Glutamatergic neuron (in vitro differentiated cells): ENCODE measurements at regions not wholly inside any gene's neighbourhood (a gene's known extent, or its start where the extent isn't known, plus 50 kb on each side); places are given as distances from the start of the nearest gene placed in this dataset.
A peak's percentile ranks its signal among the peaks of the same experiment; 100 is the strongest.

Experiments
- DNase-seq: peaks from one replicate; pipeline ENCODE4 v3.0.0; 2022
- H3K27ac Mint-ChIP-seq: one replicate; pipeline ENCODE4 v1.8.0; 2020; ENCODE audit warnings: mild to moderate bottlenecking, mixed read lengths, inconsistent platforms; ENCODE audit not compliant: unreplicated experiment
- H3K27me3 Mint-ChIP-seq: one replicate; pipeline ENCODE4 v1.8.0; 2020; ENCODE audit warnings: mild to moderate bottlenecking, moderate library complexity, mixed read lengths, inconsistent platforms; ENCODE audit not compliant: unreplicated experiment
- H3K36me3 Mint-ChIP-seq: one replicate; pipeline ENCODE4 v1.8.0; 2020; ENCODE audit warnings: mild to moderate bottlenecking, mixed read lengths, inconsistent platforms; ENCODE audit not compliant: unreplicated experiment
- H3K4me1 Mint-ChIP-seq: one replicate; pipeline ENCODE4 v1.8.0; 2020; ENCODE audit warnings: mild to moderate bottlenecking, low read depth, mixed read lengths, inconsistent platforms; ENCODE audit not compliant: unreplicated experiment
- H3K4me3 Mint-ChIP-seq: one replicate; pipeline ENCODE4 v1.8.0; 2020; ENCODE audit warnings: mild to moderate bottlenecking, mixed read lengths, inconsistent platforms; ENCODE audit not compliant: unreplicated experiment
- H3K9me3 Mint-ChIP-seq: one replicate; pipeline ENCODE4 v1.8.0; 2020; ENCODE audit warnings: mild to moderate bottlenecking, moderate library complexity, mixed read lengths, inconsistent platforms; ENCODE audit not compliant: unreplicated experiment
- TF ChIP-seq, protein P1 (sequence below): fragments of 200-600 bp; sonication (generic); IDR thresholded peaks from one replicate; pipeline ENCODE4 v1.5.0; 2021; ENCODE audit not compliant: partially characterized antibody, unreplicated experiment

GRCh38 chr4:41866799-41867677, 68.2 kb upstream of the TMEM33 start:
- no peak for DNase-seq
- TF ChIP-seq, protein P1, sequence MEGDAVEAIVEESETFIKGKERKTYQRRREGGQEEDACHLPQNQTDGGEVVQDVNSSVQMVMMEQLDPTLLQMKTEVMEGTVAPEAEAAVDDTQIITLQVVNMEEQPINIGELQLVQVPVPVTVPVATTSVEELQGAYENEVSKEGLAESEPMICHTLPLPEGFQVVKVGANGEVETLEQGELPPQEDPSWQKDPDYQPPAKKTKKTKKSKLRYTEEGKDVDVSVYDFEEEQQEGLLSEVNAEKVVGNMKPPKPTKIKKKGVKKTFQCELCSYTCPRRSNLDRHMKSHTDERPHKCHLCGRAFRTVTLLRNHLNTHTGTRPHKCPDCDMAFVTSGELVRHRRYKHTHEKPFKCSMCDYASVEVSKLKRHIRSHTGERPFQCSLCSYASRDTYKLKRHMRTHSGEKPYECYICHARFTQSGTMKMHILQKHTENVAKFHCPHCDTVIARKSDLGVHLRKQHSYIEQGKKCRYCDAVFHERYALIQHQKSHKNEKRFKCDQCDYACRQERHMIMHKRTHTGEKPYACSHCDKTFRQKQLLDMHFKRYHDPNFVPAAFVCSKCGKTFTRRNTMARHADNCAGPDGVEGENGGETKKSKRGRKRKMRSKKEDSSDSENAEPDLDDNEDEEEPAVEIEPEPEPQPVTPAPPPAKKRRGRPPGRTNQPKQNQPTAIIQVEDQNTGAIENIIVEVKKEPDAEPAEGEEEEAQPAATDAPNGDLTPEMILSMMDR = no peak
- peaks cover 25% of the 10 kb centered on the region for H3K27me3 Mint-ChIP-seq
- H3K36me3 Mint-ChIP-seq = no peaks in the 10 kb centered on the region
- peaks cover 34% of the 10 kb centered on the region for H3K4me1 Mint-ChIP-seq
- H3K27ac Mint-ChIP-seq = peak overlapping the region; percentile 81
- peaks cover 21% of the 10 kb centered on the region for H3K9me3 Mint-ChIP-seq
- peak overlapping the region; percentile 86 for H3K4me3 Mint-ChIP-seq

- no peak for DNase-seq
Measured at GRCh38 chr4:41865981-41866798, 69.0 kb upstream of the TMEM33 start.

GRCh38 chr4:41865306-41865980, 69.8 kb upstream of the TMEM33 start:
- TF ChIP-seq, protein P1 = no peak
- Mint-ChIP-seq H3K4me3 (peak overlapping the region; percentile 61), H3K4me1 (peaks cover 34% of the 10 kb centered on the region), H3K36me3 (no peaks in the 10 kb centered on the region), H3K27ac (peak overlapping the region; percentile 64), H3K9me3 (peaks cover 21% of the 10 kb centered on the region), H3K27me3 (peaks cover 25% of the 10 kb centered on the region)
- peak; percentile 56 for DNase-seq

More at GRCh38 chr4:41865981-41866798, 69.0 kb upstream of the TMEM33 start:
- peaks cover 34% of the 10 kb centered on the region for H3K4me1 Mint-ChIP-seq
- peak overlapping the region; percentile 64 for H3K27ac Mint-ChIP-seq
- H3K36me3 Mint-ChIP-seq = no peaks in the 10 kb centered on the region
- peaks cover 21% of the 10 kb centered on the region for H3K9me3 Mint-ChIP-seq
- TF ChIP-seq, protein P1 = no peak
- H3K4me3 Mint-ChIP-seq = peak overlapping the region; percentile 84
- peaks cover 25% of the 10 kb centered on the region for H3K27me3 Mint-ChIP-seq

DNA sequence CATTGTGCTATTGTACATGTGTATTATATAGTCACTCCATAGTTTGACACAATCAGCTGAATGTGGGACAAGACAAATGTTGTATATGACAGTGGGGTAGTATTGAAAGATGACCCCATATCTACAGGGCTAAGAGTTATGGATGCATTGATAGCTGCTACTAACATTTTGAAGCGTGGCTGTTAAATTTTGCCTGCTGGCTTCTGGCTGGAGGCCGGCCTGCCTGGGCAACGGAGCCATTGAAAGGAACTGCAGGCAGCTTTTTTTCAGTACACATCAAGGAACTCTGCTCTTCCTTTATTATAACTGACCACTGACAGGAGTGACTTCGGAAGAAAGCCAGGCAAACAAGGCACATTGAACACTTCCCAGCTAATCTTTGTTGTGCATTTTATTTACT, 76.1 kb upstream of the TMEM33 start:
- H3K4me1 Mint-ChIP-seq = peaks cover 32% of the 10 kb centered on the region
- no peak overlapping the region for H3K27ac Mint-ChIP-seq
- no peak for DNase-seq
- H3K27me3 Mint-ChIP-seq = peaks cover 6% of the 10 kb centered on the region
- H3K36me3 Mint-ChIP-seq = no peaks in the 10 kb centered on the region
- H3K4me3 Mint-ChIP-seq = no peak overlapping the region
- H3K9me3 Mint-ChIP-seq = peaks cover 8% of the 10 kb centered on the region
- TF ChIP-seq, protein P1 = no peak
